Gastroesophageal sphincter (tissue), 3 donors: ENCODE measurements at regions not wholly inside any gene's neighbourhood (a gene's known extent, or its start where the extent isn't known, plus 50 kb on each side); places are given as distances from the start of the nearest gene placed in this dataset.

ENCODE experiments used
- CTCF ChIP-seq, 4 experiments: fragments of 200-600 bp in 2 of 4; fragments of 450-650 bp in 2 of 4; sonication (generic) in 1 of 4; IDR thresholded peaks; one replicate each; pipeline ENCODE4 v1.5.1; 2017 to 2019; ENCODE audit warnings: antibody characterized with exemption in 4 of 4, mild to moderate bottlenecking in 2 of 4, moderate library complexity in 2 of 4
- POLR2A ChIP-seq, 2 donors: fragments of 450-650 bp; IDR thresholded peaks; one replicate each; pipeline ENCODE4 v1.6.1; 2017; ENCODE audit warnings: antibody characterized with exemption in 2 of 2, mild to moderate bottlenecking in 2 of 2, moderate library complexity in 1 of 2
- POLR2AphosphoS5 ChIP-seq: sonication (generic); formaldehyde crosslinking; IDR thresholded peaks from one replicate; pipeline ENCODE4 v1.6.1; 2017; ENCODE audit warnings: antibody characterized with exemption

GRCh38 chrX:151088221-151088620, 88.2 kb upstream of the GPR50 start:
- no peak for TF ChIP-seq POLR2A (IDR thresholded peaks at IDR 0.05)
- TF ChIP-seq CTCF (IDR thresholded peaks at IDR 0.05) = no peak
- no peak for TF ChIP-seq POLR2AphosphoS5
